Erythroblast (primary cell): ENCODE measurements at regions not wholly inside any gene's neighbourhood (a gene's known extent, or its start where the extent isn't known, plus 50 kb on each side); places are given as distances from the start of the nearest gene placed in this dataset.

Experiments used
- GATA1 ChIP-seq: IDR thresholded peaks from 2 replicates; pipeline ENCODE4 v1.6.1; 2011; ENCODE audit warnings: low read depth, mild to moderate bottlenecking, control low read depth, low read length, moderate library complexity
- POLR2A ChIP-seq: IDR thresholded peaks from 2 replicates; pipeline ENCODE4 v1.6.1; 2011; ENCODE audit warnings: mild to moderate bottlenecking, low read length

GRCh38 chr2:66850376-66850775 is 415.5 kb downstream of the MEIS1 start:
- no peak for TF ChIP-seq POLR2A
- no peak for TF ChIP-seq GATA1
